ENCODE measurements at regions not wholly inside any gene's neighbourhood (a gene's known extent, or its start where the extent isn't known, plus 50 kb on each side); places are given as distances from the start of the nearest gene placed in this dataset.

- Histone ChIP-seq H3K4me2 (ENCODE audit: insufficient read depth, low read length) (no peak overlapping the region), H3K4me1 (ENCODE audit: insufficient read depth, low read length) (no peaks in the 10 kb centered on the region), H3K4me3 (ENCODE audit: low read depth in 1 of 2, low read length in 2 of 2) (no peak overlapping the region), H3K79me2 (ENCODE audit: insufficient read depth, low read length) (no peaks in the 10 kb centered on the region), H3K36me3 (ENCODE audit: insufficient read depth, low read length) (no peaks in the 10 kb centered on the region), H3K27me3 (ENCODE audit: insufficient read depth, low read length, poor library complexity) (no peaks in the 10 kb centered on the region), H4K20me1 (ENCODE audit: insufficient read depth, low read length) (no peaks in the 10 kb centered on the region), H3K27ac (ENCODE audit: low read length) (no peak overlapping the region), H2AFZ (ENCODE audit: low read depth, low read length) (no peak overlapping the region), H3K9ac (ENCODE audit: low read depth, low read length) (no peak overlapping the region), H3K9me3 (ENCODE audit: insufficient read depth, low read length, severe bottlenecking) (no peaks in the 10 kb centered on the region)
- TF ChIP-seq CTCF (IDR thresholded peaks at IDR 0.05; ENCODE audit: borderline replicate concordance, extremely low read depth, low read length, poor library complexity, severe bottlenecking) = no peak
- TF ChIP-seq EZH2 (IDR thresholded peaks at IDR 0.05; ENCODE audit: borderline replicate concordance, low read depth, low read length, severe bottlenecking) = no peak
- DNase-seq = no peak
- ATAC-seq (ENCODE audit: insufficient read depth, low read depth) = no peak
These were observed 173.7 kb upstream of the ONECUT1 start for GRCh38 chr15:52963865-52964264.

GRCh38 chr15:52960283-52960682, 170.1 kb upstream of the ONECUT1 start:
- no peaks in the 10 kb centered on the region for H3K27me3 ChIP-seq (ENCODE audit: insufficient read depth, low read length, poor library complexity)
- no peaks in the 10 kb centered on the region for H3K36me3 ChIP-seq (ENCODE audit: insufficient read depth, low read length)
- no peak overlapping the region for H3K4me3 ChIP-seq (ENCODE audit: low read depth in 1 of 2, low read length in 2 of 2)
- H3K4me1 ChIP-seq (ENCODE audit: insufficient read depth, low read length) = no peaks in the 10 kb centered on the region
- H3K27ac ChIP-seq (ENCODE audit: low read length) = no peak overlapping the region
- H3K4me2 ChIP-seq (ENCODE audit: insufficient read depth, low read length) = no peak overlapping the region
- no peak for TF ChIP-seq CTCF (IDR thresholded peaks at IDR 0.05; ENCODE audit: borderline replicate concordance, extremely low read depth, low read length, poor library complexity, severe bottlenecking)
- TF ChIP-seq EZH2 (IDR thresholded peaks at IDR 0.05; ENCODE audit: borderline replicate concordance, low read depth, low read length, severe bottlenecking) = no peak
- no peak for ATAC-seq (ENCODE audit: insufficient read depth, low read depth)
- H3K9ac ChIP-seq (ENCODE audit: low read depth, low read length) = no peak overlapping the region
- DNase-seq = no peak
- no peaks in the 10 kb centered on the region for H4K20me1 ChIP-seq (ENCODE audit: insufficient read depth, low read length)
- H3K9me3 ChIP-seq (ENCODE audit: insufficient read depth, low read length, severe bottlenecking) = no peaks in the 10 kb centered on the region
- no peaks in the 10 kb centered on the region for H3K79me2 ChIP-seq (ENCODE audit: insufficient read depth, low read length)
- no peak overlapping the region for H2AFZ ChIP-seq (ENCODE audit: low read depth, low read length)

- Histone ChIP-seq H3K27ac (ENCODE audit: low read length) (no peak overlapping the region), H3K4me1 (ENCODE audit: insufficient read depth, low read length) (no peaks in the 10 kb centered on the region), H2AFZ (ENCODE audit: low read depth, low read length) (no peak overlapping the region), H3K4me2 (ENCODE audit: insufficient read depth, low read length) (no peak overlapping the region), H3K27me3 (ENCODE audit: insufficient read depth, low read length, poor library complexity) (peaks cover 8% of the 10 kb centered on the region), H4K20me1 (ENCODE audit: insufficient read depth, low read length) (no peaks in the 10 kb centered on the region), H3K79me2 (ENCODE audit: insufficient read depth, low read length) (no peaks in the 10 kb centered on the region), H3K9ac (ENCODE audit: low read depth, low read length) (no peak overlapping the region), H3K36me3 (ENCODE audit: insufficient read depth, low read length) (no peaks in the 10 kb centered on the region), H3K9me3 (ENCODE audit: insufficient read depth, low read length, severe bottlenecking) (no peaks in the 10 kb centered on the region), H3K4me3 (ENCODE audit: low read depth in 1 of 2, low read length in 2 of 2) (no peak overlapping the region)
- TF ChIP-seq CTCF (IDR thresholded peaks at IDR 0.05; ENCODE audit: borderline replicate concordance, extremely low read depth, low read length, poor library complexity, severe bottlenecking) = no peak
- no peak for TF ChIP-seq EZH2 (IDR thresholded peaks at IDR 0.05; ENCODE audit: borderline replicate concordance, low read depth, low read length, severe bottlenecking)
- ATAC-seq (ENCODE audit: insufficient read depth, low read depth) (no peak), DNase-seq (no peak)
These were observed 153.6 kb upstream of the ONECUT1 start for GRCh38 chr15:52943746-52944145.

- TF ChIP-seq CTCF (IDR thresholded peaks at IDR 0.05; ENCODE audit: borderline replicate concordance, extremely low read depth, low read length, poor library complexity, severe bottlenecking) = no peak
- TF ChIP-seq EZH2 (IDR thresholded peaks at IDR 0.05; ENCODE audit: borderline replicate concordance, low read depth, low read length, severe bottlenecking) = no peak
- H3K36me3 ChIP-seq (ENCODE audit: insufficient read depth, low read length) = no peaks in the 10 kb centered on the region
- no peak overlapping the region for H3K9ac ChIP-seq (ENCODE audit: low read depth, low read length)
- no peak overlapping the region for H3K27ac ChIP-seq (ENCODE audit: low read length)
- H2AFZ ChIP-seq (ENCODE audit: low read depth, low read length) = no peak overlapping the region
- H3K9me3 ChIP-seq (ENCODE audit: insufficient read depth, low read length, severe bottlenecking) = no peaks in the 10 kb centered on the region
- H4K20me1 ChIP-seq (ENCODE audit: insufficient read depth, low read length) = no peaks in the 10 kb centered on the region
- no peak overlapping the region for H3K4me3 ChIP-seq (ENCODE audit: low read depth in 1 of 2, low read length in 2 of 2)
- H3K4me1 ChIP-seq (ENCODE audit: insufficient read depth, low read length) = no peaks in the 10 kb centered on the region
- H3K4me2 ChIP-seq (ENCODE audit: insufficient read depth, low read length) = no peak overlapping the region
- ATAC-seq (ENCODE audit: insufficient read depth, low read depth) (no peak), DNase-seq (no peak)
- H3K79me2 ChIP-seq (ENCODE audit: insufficient read depth, low read length) = no peaks in the 10 kb centered on the region
- H3K27me3 ChIP-seq (ENCODE audit: insufficient read depth, low read length, poor library complexity) = peaks cover 8% of the 10 kb centered on the region
These were observed 146.4 kb upstream of the ONECUT1 start for GRCh38 chr15:52936489-52936888.
